ENCODE measurements at regions not wholly inside any gene's neighbourhood (a gene's known extent, or its start where the extent isn't known, plus 50 kb on each side); places are given as distances from the start of the nearest gene placed in this dataset.

DNA sequence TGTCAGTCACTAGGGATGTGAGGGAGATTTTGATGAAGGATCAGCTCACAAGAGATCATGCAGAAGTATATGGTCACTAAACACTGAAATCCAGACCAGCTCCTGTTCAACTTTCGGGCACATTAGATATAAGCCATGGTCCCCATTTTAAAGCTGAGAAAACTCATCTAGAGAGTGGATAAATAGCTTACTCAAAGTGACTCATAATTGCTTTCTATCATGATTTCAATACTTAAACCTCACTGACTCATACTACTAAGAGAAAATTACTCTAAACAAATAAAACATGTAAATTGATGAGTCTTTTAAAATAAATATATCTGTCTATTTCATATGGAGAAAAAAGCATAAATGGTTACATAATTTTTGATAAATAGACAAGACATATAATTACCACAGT, 567.7 kb downstream of the TLR4 start:
- no peak overlapping the region for H3K4me3 ChIP-seq (ENCODE audit: low read length in 3 of 3)
- H3K27ac ChIP-seq (ENCODE audit: low read depth in 2 of 2, low read length in 2 of 2) = no peak overlapping the region
- no peaks in the 10 kb centered on the region for H3K27me3 ChIP-seq (ENCODE audit: control insufficient read depth, insufficient read depth, low read length)
- no peaks in the 10 kb centered on the region for H3K9me3 ChIP-seq (ENCODE audit: control insufficient read depth in 2 of 3, insufficient read depth in 1 of 3, low read length in 3 of 3)
- H3K4me1 ChIP-seq (ENCODE audit: control insufficient read depth in 2 of 3, insufficient read depth in 2 of 3, low read depth in 1 of 3, low read length in 3 of 3) = no peaks in the 10 kb centered on the region
- DNase-seq (no peak), FAIRE-seq (no peak)
- no peak overlapping the region for H3K9ac ChIP-seq (ENCODE audit: low read length in 3 of 3)
- TF ChIP-seq, protein P1, sequence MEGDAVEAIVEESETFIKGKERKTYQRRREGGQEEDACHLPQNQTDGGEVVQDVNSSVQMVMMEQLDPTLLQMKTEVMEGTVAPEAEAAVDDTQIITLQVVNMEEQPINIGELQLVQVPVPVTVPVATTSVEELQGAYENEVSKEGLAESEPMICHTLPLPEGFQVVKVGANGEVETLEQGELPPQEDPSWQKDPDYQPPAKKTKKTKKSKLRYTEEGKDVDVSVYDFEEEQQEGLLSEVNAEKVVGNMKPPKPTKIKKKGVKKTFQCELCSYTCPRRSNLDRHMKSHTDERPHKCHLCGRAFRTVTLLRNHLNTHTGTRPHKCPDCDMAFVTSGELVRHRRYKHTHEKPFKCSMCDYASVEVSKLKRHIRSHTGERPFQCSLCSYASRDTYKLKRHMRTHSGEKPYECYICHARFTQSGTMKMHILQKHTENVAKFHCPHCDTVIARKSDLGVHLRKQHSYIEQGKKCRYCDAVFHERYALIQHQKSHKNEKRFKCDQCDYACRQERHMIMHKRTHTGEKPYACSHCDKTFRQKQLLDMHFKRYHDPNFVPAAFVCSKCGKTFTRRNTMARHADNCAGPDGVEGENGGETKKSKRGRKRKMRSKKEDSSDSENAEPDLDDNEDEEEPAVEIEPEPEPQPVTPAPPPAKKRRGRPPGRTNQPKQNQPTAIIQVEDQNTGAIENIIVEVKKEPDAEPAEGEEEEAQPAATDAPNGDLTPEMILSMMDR (IDR thresholded peaks at IDR 0.05; ENCODE audit: borderline replicate concordance, extremely low read depth, insufficient read depth) = no peak
- no peaks in the 10 kb centered on the region for H3K36me3 ChIP-seq (ENCODE audit: control insufficient read depth in 2 of 3, insufficient read depth in 3 of 3, low read length in 3 of 3)
- intact Hi-C loops (cut with DNase I) = no loop called here

DNA sequence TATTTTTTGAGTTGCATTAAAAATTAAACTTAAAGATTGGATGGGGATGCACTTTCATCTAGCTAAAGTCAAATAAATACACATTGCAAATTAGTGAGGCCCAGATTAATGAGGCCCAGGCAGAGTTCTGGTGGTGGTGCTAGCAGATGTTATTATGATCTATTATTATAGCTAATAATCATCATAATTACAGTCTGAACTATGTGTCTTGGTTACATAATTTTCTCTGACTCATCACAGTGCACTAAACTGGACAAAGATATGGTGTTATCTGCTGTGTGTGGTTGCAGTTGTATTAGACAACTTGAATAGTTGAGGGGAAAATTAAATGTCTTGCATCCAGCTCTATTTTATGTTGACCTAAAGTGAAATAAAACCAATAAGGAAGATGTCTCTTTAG, 568.8 kb downstream of the TLR4 start:
- TF ChIP-seq, protein P1 (IDR thresholded peaks at IDR 0.05; ENCODE audit: borderline replicate concordance, extremely low read depth, insufficient read depth) = no peak
- no peaks in the 10 kb centered on the region for H3K36me3 ChIP-seq (ENCODE audit: control insufficient read depth in 2 of 3, insufficient read depth in 3 of 3, low read length in 3 of 3)
- intact Hi-C loops (cut with DNase I) = no loop called here
- no peak overlapping the region for H3K27ac ChIP-seq (ENCODE audit: low read depth in 2 of 2, low read length in 2 of 2)
- H3K9me3 ChIP-seq (ENCODE audit: control insufficient read depth in 2 of 3, insufficient read depth in 1 of 3, low read length in 3 of 3) = no peaks in the 10 kb centered on the region
- no peak for FAIRE-seq
- H3K4me3 ChIP-seq (ENCODE audit: low read length in 3 of 3) = no peak overlapping the region
- H3K27me3 ChIP-seq (ENCODE audit: control insufficient read depth, insufficient read depth, low read length) = no peaks in the 10 kb centered on the region
- no peak for DNase-seq
- no peaks in the 10 kb centered on the region for H3K4me1 ChIP-seq (ENCODE audit: control insufficient read depth in 2 of 3, insufficient read depth in 2 of 3, low read depth in 1 of 3, low read length in 3 of 3)
- no peak overlapping the region for H3K9ac ChIP-seq (ENCODE audit: low read length in 3 of 3)

DNA sequence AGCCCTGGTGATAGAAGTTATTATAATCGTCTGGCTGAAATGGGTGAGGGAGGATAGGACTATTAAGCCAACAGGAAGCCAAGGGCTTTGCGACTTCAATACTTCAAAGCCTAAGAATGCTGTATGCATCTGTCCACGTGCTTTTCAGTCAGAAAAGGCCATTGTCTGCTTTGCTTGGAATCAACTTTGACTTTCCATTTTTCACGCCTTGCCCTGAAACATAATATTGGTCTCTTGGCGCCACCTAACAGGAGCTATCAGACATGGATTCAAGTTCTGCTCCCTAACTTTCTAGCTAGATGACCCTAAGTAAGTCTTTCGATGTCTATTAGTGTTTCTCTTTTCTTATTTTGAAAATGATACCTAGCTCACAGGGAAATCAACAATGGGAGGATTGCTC, 572.6 kb downstream of the TLR4 start:
- FAIRE-seq (no peak), DNase-seq (no peak)
- Histone ChIP-seq H3K27ac (ENCODE audit: low read depth in 2 of 2, low read length in 2 of 2) (no peak overlapping the region), H3K9ac (ENCODE audit: low read length in 3 of 3) (no peak overlapping the region), H3K36me3 (ENCODE audit: control insufficient read depth in 2 of 3, insufficient read depth in 3 of 3, low read length in 3 of 3) (no peaks in the 10 kb centered on the region), H3K27me3 (ENCODE audit: control insufficient read depth, insufficient read depth, low read length) (no peaks in the 10 kb centered on the region), H3K9me3 (ENCODE audit: control insufficient read depth in 2 of 3, insufficient read depth in 1 of 3, low read length in 3 of 3) (no peaks in the 10 kb centered on the region), H3K4me3 (ENCODE audit: low read length in 3 of 3) (no peak overlapping the region), H3K4me1 (ENCODE audit: control insufficient read depth in 2 of 3, insufficient read depth in 2 of 3, low read depth in 1 of 3, low read length in 3 of 3) (no peaks in the 10 kb centered on the region)
- TF ChIP-seq, protein P1 (IDR thresholded peaks at IDR 0.05; ENCODE audit: borderline replicate concordance, extremely low read depth, insufficient read depth) = no peak
- intact Hi-C loops (cut with DNase I) = no loop called here

DNA sequence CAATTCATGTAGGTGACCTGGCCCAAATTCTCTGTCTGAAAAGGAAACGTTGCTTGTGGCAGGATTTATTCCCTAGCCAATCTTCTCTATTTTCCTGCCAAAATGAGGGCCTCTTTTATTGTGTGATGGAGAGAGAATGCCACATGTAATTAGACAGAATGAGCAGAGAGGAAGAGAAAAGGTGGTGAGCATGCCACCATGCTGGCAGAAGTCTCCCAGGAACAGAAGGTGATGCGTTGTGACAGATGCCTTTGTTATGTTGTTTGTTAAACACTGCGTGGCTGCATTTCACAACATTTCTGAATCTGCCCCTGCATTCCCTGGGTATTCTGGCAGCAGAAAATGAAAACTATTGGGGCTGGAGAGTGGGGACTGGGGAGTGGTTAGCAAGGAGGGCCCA, 577.6 kb downstream of the TLR4 start:
- Histone ChIP-seq H3K36me3 (ENCODE audit: control insufficient read depth in 2 of 3, insufficient read depth in 3 of 3, low read length in 3 of 3) (no peaks in the 10 kb centered on the region), H3K9ac (ENCODE audit: low read length in 3 of 3) (no peak overlapping the region), H3K4me3 (ENCODE audit: low read length in 3 of 3) (no peak overlapping the region), H3K27ac (ENCODE audit: low read depth in 2 of 2, low read length in 2 of 2) (no peak overlapping the region), H3K9me3 (ENCODE audit: control insufficient read depth in 2 of 3, insufficient read depth in 1 of 3, low read length in 3 of 3) (no peaks in the 10 kb centered on the region), H3K27me3 (ENCODE audit: control insufficient read depth, insufficient read depth, low read length) (no peaks in the 10 kb centered on the region), H3K4me1 (ENCODE audit: control insufficient read depth in 2 of 3, insufficient read depth in 2 of 3, low read depth in 1 of 3, low read length in 3 of 3) (no peaks in the 10 kb centered on the region)
- TF ChIP-seq, protein P1 (IDR thresholded peaks at IDR 0.05; ENCODE audit: borderline replicate concordance, extremely low read depth, insufficient read depth) = no peak
- intact Hi-C loops (cut with DNase I) = no loop called here
- no peak for DNase-seq
- no peak for FAIRE-seq
